ENCODE measurements at regions not wholly inside any gene's neighbourhood (a gene's known extent, or its start where the extent isn't known, plus 50 kb on each side); places are given as distances from the start of the nearest gene placed in this dataset.

DNA sequence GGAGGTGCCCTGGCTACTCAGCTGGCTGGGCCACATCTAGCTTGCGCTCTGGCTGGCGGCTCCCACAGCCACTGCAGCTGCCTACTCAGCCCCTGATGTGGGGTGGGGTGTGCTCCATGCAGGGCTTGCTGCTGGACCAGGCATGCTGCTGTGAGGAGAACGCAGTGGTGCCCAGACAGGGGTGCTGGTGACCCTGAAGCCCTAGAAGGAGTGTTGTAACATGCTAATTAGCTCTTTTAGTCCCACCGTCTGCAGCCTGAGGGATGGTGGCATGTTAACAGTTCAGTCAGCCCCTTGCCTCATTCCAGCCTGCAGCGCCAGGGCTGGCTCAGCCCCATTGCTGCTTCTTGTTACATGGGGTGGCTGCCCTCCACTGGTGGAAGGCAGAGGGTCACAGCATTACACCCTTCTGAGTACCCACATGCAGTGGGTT lies 642.3 kb downstream of the DMRTA1 start:
- ChIA-PET POLR2A (no interaction called here), CTCF (no interaction called here)
- peaks cover 10% of the 10 kb centered on the region for H3K9me3 Mint-ChIP-seq
- no peaks in the 10 kb centered on the region for H3K27me3 Mint-ChIP-seq
- no peak overlapping the region for H3K27ac Mint-ChIP-seq
- no peaks in the 10 kb centered on the region for H3K4me1 Mint-ChIP-seq
- no peaks in the 10 kb centered on the region for H3K36me3 Mint-ChIP-seq (ENCODE audit: low read depth)
- H3K4me3 Mint-ChIP-seq: no peak overlapping the region
- DNase-seq: no peak

DNA sequence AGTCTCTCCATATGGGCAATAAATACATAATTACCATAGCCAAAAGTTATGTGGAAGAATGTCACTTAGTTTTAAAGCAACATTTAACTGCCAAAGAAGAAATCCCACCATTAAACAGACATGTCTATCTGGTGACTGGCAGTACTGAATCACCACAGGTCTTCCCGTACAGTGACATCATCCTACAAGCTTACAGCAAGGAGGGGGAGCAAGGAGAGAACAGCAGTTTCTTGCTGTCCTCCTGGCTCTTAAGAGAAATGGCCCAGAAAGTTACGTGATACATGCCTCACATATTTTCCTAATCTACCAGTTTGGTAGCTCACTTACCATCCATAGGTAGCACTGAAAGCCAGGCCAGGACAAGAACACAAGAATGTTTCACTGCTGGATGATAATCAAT lies 671.0 kb downstream of the DMRTA1 start:
- H3K4me3 Mint-ChIP-seq: no peak overlapping the region
- H3K27me3 Mint-ChIP-seq: no peaks in the 10 kb centered on the region
- CTCF ChIA-PET: no interaction called here
- no peak for DNase-seq
- H3K27ac Mint-ChIP-seq: no peak overlapping the region
- H3K9me3 Mint-ChIP-seq: peaks cover 3% of the 10 kb centered on the region
- POLR2A ChIA-PET: no interaction called here
- no peaks in the 10 kb centered on the region for H3K4me1 Mint-ChIP-seq
- H3K36me3 Mint-ChIP-seq (ENCODE audit: low read depth): no peaks in the 10 kb centered on the region

DNA sequence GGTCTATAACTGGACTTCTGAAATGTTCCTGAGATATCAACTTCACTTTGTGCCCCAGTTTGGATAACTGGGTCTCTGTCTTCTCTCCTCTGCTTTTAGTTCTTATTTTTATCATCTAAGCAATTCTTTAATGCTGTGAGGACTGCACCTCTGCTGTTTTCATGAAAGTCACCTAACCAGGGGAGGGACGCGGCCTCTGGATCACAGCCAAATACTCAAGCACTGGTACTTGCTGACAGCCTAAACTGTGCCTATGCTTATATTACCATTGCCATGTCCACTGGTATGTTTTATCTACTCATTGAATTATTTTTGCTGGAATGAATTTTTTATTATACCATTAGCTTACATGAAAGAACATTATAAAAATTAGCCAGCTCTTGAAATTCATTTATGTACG lies 674.0 kb downstream of the DMRTA1 start:
- Mint-ChIP-seq H3K27ac (no peak overlapping the region), H3K4me1 (no peaks in the 10 kb centered on the region), H3K9me3 (no peaks in the 10 kb centered on the region), H3K4me3 (no peak overlapping the region), H3K27me3 (no peaks in the 10 kb centered on the region), H3K36me3 (ENCODE audit: low read depth) (no peaks in the 10 kb centered on the region)
- DNase-seq: no peak
- POLR2A ChIA-PET: no interaction called here
- CTCF ChIA-PET: no interaction called here

DNA sequence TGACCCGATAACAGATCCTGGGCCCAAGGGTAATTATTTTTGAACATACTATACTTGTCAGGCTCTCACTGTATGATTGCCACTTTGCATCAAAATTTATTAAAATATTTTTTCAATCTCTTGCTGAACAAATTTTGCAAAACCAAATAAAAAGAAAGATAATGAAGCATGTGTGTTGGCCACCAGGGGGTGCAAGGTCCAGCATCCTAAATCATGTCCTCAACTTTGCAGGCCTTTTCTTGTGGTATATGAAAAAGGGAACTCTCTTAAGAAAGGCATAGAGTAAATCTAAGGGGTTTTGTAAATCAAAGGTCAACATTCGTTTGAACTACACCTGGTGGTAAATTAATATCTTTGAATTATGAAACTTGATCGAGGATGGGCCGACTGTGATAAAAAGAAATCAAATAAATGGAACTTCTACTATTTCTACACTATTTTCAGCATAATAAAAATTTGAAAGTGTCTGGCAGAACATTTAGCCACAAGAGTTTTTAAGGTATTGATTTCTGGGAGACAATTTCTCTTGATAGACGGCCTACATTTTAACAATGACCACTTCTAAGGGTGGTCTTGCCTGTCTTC lies 676.5 kb downstream of the DMRTA1 start:
- DNase-seq: no peak
- no peak overlapping the region for H3K4me3 Mint-ChIP-seq
- H3K27me3 Mint-ChIP-seq: no peaks in the 10 kb centered on the region
- no peaks in the 10 kb centered on the region for H3K36me3 Mint-ChIP-seq (ENCODE audit: low read depth)
- CTCF ChIA-PET: no interaction called here
- POLR2A ChIA-PET: no interaction called here
- no peak overlapping the region for H3K27ac Mint-ChIP-seq
- no peaks in the 10 kb centered on the region for H3K4me1 Mint-ChIP-seq
- H3K9me3 Mint-ChIP-seq: peaks cover 6% of the 10 kb centered on the region

DNA sequence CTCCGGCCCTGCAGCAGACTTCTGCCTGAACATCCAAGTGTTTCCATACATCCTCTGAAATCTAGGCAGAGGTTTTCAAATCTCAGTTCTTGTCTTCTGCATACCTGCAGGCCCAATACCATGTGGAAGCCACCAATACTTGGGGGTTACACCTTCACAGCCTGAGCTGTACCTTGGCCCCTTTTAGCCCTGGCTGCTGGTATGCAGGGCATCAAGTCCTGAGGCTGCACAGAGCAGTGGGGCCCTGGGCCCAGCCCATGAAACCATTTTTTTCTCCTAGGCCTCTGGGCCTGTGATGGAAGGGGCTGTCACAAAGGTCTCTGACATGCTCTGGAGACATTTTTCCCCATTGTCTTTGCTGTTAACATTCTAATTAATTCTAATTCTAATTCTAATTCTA lies 680.6 kb downstream of the ELAVL2 start:
- H3K4me3 Mint-ChIP-seq: no peak overlapping the region
- H3K9me3 Mint-ChIP-seq: peaks cover 20% of the 10 kb centered on the region
- ChIA-PET POLR2A (no interaction called here), CTCF (no interaction called here)
- H3K27ac Mint-ChIP-seq: no peak overlapping the region
- no peaks in the 10 kb centered on the region for H3K4me1 Mint-ChIP-seq
- H3K36me3 Mint-ChIP-seq (ENCODE audit: low read depth): no peaks in the 10 kb centered on the region
- DNase-seq: no peak
- no peaks in the 10 kb centered on the region for H3K27me3 Mint-ChIP-seq

DNA sequence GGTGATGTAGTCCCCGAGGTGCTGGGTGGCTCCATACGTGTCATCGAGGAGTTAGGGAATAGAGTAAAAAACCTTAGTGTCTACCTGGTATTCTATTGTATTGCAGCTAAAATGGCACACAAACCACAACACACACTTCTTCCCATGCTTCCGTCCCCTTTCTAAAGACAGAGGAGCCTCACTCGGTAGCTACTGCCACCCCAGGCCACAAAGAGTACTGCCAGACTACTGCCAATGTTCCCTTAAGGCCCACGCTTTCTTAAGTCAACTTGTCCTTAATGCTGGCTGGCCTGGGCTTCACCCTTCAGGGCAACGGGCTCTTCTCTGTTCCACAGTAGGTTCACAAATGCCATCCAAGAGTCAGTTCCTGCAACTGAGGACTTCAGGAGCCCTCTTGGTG lies 673.0 kb downstream of the ELAVL2 start:
- no peaks in the 10 kb centered on the region for H3K36me3 Mint-ChIP-seq (ENCODE audit: low read depth)
- no peak overlapping the region for H3K4me3 Mint-ChIP-seq
- H3K9me3 Mint-ChIP-seq: peaks cover 1% of the 10 kb centered on the region
- POLR2A ChIA-PET: no interaction called here
- no peak overlapping the region for H3K27ac Mint-ChIP-seq
- CTCF ChIA-PET: no interaction called here
- no peaks in the 10 kb centered on the region for H3K27me3 Mint-ChIP-seq
- H3K4me1 Mint-ChIP-seq: no peaks in the 10 kb centered on the region
- DNase-seq: no peak

DNA sequence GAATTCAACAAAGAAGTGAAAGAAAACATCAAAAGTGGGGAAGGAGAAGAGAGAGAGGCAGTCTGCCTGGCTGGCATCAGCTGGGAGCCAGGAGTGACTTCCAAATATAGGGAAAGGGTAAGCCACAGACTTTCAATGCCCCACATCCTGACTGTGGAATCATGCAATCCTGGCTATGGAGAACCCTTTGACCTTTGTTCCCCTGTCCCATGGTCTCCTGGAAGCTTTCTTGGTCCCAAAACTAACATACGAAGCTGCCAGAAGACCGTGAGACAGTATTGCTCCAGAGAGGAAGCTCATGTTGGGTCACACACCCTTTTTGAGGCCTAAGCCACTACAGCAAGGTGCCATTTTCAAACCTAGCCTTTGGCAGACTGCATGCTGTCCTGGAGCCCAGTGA lies 665.5 kb downstream of the ELAVL2 start:
- no peaks in the 10 kb centered on the region for H3K4me1 Mint-ChIP-seq
- no peak for DNase-seq
- no peaks in the 10 kb centered on the region for H3K27me3 Mint-ChIP-seq
- H3K9me3 Mint-ChIP-seq: peaks cover 13% of the 10 kb centered on the region
- H3K4me3 Mint-ChIP-seq: no peak overlapping the region
- ChIA-PET CTCF (no interaction called here), POLR2A (no interaction called here)
- H3K27ac Mint-ChIP-seq: no peak overlapping the region
- H3K36me3 Mint-ChIP-seq (ENCODE audit: low read depth): no peaks in the 10 kb centered on the region

DNA sequence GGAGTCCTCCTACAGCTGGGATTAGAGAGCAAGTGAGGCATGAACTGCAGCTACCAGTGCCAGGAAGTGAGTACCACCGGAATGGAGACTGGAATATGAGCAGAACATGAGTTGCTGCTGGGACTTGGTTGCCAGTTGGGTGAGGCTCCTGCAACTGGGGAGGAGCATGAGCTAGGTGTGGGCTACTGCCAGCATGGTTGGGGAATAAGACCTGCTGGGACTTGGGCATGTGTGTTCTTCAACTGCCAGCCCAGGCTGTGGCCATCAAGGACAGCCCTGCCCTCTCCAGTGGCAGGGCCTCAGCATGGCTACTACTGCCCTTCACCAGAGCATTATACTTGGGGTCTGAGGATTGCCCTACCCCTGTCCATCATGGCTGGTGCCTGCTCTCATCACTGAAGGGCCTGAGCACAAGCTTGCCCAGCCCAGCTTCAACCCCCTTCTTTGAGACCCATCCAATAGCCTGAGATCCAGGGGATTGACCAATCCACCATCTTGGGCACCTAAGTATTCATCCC lies 665.0 kb downstream of the ELAVL2 start:
- H3K4me3 Mint-ChIP-seq: no peak overlapping the region
- ChIA-PET CTCF (no interaction called here), POLR2A (no interaction called here)
- H3K4me1 Mint-ChIP-seq: no peaks in the 10 kb centered on the region
- no peaks in the 10 kb centered on the region for H3K27me3 Mint-ChIP-seq
- no peak overlapping the region for H3K27ac Mint-ChIP-seq
- H3K36me3 Mint-ChIP-seq (ENCODE audit: low read depth): no peaks in the 10 kb centered on the region
- DNase-seq: no peak
- peaks cover 13% of the 10 kb centered on the region for H3K9me3 Mint-ChIP-seq

DNA sequence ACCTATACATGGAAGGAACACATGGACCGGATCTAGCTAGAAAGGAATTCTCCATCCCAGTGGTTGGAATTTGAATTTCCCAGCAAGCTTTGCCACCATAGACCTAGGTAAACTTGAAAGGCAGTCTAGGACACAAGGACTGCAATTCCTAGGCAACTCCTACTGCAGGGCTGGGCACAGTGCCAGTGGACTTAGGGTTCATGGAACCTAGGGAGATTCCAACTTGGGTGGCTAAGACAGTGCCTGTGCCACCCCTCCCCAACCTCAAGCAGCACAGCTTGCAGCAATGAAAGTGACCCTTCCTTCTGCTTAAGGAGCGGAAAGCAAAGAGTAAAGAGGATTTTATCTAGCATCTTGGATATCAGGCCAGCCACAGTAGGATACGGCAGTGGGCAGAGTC lies 663.3 kb downstream of the ELAVL2 start:
- H3K27me3 Mint-ChIP-seq: no peaks in the 10 kb centered on the region
- H3K36me3 Mint-ChIP-seq (ENCODE audit: low read depth): no peaks in the 10 kb centered on the region
- no peak overlapping the region for H3K4me3 Mint-ChIP-seq
- ChIA-PET POLR2A (no interaction called here), CTCF (no interaction called here)
- H3K4me1 Mint-ChIP-seq: no peaks in the 10 kb centered on the region
- no peak for DNase-seq
- H3K9me3 Mint-ChIP-seq: peaks cover 13% of the 10 kb centered on the region
- no peak overlapping the region for H3K27ac Mint-ChIP-seq

DNA sequence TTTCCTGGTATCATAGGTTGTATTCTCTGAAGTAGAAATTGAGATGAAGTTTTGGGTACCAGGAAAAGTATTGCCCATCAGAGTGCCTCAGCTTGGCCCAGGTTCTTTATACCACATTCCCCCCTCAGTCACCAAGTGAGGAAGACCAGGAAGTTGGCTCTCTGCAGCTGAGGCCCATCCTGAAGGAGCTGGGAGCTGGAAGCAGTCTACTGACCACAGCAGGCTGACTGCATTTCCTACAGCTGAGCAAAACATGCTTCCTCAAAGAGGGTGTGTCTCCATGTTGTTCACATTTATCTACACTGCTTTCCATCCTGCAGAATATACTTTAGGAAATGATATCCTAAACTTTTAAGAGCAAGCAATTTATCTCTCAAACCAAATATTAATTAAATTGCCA lies 654.6 kb downstream of the ELAVL2 start:
- POLR2A ChIA-PET: no interaction called here
- H3K27me3 Mint-ChIP-seq: no peaks in the 10 kb centered on the region
- no peak for DNase-seq
- CTCF ChIA-PET: no interaction called here
- no peaks in the 10 kb centered on the region for H3K4me1 Mint-ChIP-seq
- no peaks in the 10 kb centered on the region for H3K36me3 Mint-ChIP-seq (ENCODE audit: low read depth)
- H3K9me3 Mint-ChIP-seq: peaks cover 2% of the 10 kb centered on the region
- no peak overlapping the region for H3K4me3 Mint-ChIP-seq
- H3K27ac Mint-ChIP-seq: no peak overlapping the region

DNA sequence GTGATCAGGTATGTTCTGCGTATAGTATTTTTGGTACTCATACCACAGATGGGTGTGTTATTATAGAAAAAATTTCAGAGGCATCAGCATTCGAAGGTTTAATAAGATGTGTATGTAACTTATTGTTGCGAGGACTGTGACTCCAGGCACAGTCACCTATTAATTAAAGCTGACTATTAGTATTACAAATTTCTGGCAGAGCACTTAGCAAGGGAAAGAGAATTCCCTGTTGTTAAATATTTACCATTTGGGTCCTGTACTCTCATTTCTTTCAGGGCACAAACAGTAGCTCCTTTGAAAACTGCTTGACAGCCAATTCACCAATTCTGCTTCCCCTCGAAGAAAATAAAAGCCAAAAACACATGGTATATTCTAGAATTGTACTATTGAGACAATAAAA lies 653.8 kb downstream of the ELAVL2 start:
- no peak overlapping the region for H3K27ac Mint-ChIP-seq

DNA sequence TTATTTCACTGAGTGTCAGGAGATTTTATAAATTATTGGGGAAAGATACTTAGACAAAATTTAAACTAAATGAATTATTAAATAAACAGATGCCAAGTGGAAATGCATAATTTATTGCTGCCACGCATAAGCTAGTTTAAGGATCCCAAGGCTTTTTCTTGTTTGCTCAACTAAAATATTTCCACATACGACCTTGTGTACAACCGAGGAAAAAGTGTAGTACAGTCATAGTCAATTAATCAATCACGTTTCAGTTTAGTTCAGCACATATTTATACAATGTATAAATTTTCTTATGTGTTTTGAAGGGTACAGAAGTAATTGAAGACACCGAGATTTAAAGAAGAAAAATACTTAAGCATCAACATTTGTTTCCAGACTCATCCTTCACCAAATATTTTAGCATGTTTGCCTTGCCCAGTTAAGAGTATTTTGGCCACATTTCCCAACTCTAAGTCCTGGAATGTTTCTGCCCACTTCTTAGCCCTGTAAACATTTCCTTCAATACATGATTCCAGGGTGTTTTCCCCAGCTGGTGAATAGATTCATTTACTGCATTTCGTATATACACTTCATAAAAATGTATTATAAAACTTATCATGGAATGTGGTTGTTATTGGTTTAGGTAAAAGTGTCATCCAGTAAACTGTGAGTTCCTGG lies 652.9 kb downstream of the ELAVL2 start:
- no peak for DNase-seq
- Mint-ChIP-seq H3K27me3 (no peaks in the 10 kb centered on the region), H3K9me3 (peaks cover 2% of the 10 kb centered on the region), H3K36me3 (ENCODE audit: low read depth) (no peaks in the 10 kb centered on the region), H3K27ac (no peak overlapping the region), H3K4me1 (no peaks in the 10 kb centered on the region), H3K4me3 (no peak overlapping the region)
- ChIA-PET POLR2A (no interaction called here), CTCF (no interaction called here)

More for the DNA sequence above, 653.8 kb downstream of the ELAVL2 start:
- Mint-ChIP-seq H3K4me3 (no peak overlapping the region), H3K9me3 (peaks cover 2% of the 10 kb centered on the region), H3K27me3 (no peaks in the 10 kb centered on the region), H3K4me1 (no peaks in the 10 kb centered on the region), H3K36me3 (ENCODE audit: low read depth) (no peaks in the 10 kb centered on the region)
- ChIA-PET POLR2A (no interaction called here), CTCF (no interaction called here)
- DNase-seq: no peak

DNA sequence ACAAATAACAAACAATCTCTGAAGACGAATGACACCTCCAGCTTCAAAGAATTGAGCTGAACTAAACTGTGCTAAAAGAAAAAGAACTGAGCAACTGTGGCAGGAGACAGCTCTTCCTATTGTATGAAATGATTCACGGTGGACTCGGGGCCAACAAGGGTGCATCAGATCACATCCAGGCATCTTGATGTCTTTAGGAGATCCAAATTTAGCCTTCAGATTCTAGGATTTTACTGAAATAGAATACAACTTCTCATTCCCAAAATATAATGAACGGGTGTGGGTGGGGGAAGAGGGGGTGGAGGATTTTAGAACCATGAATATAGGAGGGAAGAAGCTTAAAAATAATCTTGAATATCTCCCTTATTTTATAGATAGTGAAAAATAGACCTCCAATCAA lies 631.8 kb downstream of the ELAVL2 start:
- peaks cover 6% of the 10 kb centered on the region for H3K9me3 Mint-ChIP-seq
- H3K27me3 Mint-ChIP-seq: no peaks in the 10 kb centered on the region
- no peaks in the 10 kb centered on the region for H3K4me1 Mint-ChIP-seq
- no peak for DNase-seq
- H3K27ac Mint-ChIP-seq: no peak overlapping the region
- POLR2A ChIA-PET: no interaction called here
- H3K36me3 Mint-ChIP-seq (ENCODE audit: low read depth): no peaks in the 10 kb centered on the region
- no peak overlapping the region for H3K4me3 Mint-ChIP-seq
- CTCF ChIA-PET: no interaction called here

DNA sequence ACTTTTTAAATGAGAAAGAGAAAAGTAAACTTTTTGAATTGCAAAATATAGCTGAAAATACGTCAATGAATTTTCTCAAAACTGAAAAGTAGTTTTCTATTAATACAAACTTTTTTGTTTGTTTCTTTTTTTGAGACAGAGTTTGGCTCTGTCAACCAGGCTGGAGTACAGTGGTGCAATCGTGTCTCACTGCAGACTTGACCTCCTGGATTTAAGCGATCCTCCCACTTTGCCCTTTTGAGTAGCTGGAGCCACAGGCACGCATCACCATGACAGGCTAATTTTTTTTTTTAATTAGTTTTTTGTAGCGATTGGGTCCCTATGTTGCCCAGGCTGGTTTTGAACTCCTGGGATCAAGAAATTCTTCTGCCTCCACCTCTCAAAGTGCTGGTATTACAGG lies 610.4 kb downstream of the ELAVL2 start:
- ChIA-PET POLR2A (no interaction called here), CTCF (no interaction called here)
- H3K9me3 Mint-ChIP-seq: peaks cover 2% of the 10 kb centered on the region
- H3K4me1 Mint-ChIP-seq: no peaks in the 10 kb centered on the region
- H3K4me3 Mint-ChIP-seq: no peak overlapping the region
- no peaks in the 10 kb centered on the region for H3K36me3 Mint-ChIP-seq (ENCODE audit: low read depth)
- no peaks in the 10 kb centered on the region for H3K27me3 Mint-ChIP-seq
- no peak overlapping the region for H3K27ac Mint-ChIP-seq
- DNase-seq: no peak
